Body of pancreas (tissue), 4 donors: ENCODE measurements at regions not wholly inside any gene's neighbourhood (a gene's known extent, or its start where the extent isn't known, plus 50 kb on each side); places are given as distances from the start of the nearest gene placed in this dataset.

Source experiments
- ATAC-seq: fragments of 150-250 bp; one replicate; pipeline ENCODE4 v1.9.1; 2016
- DNase-seq, 4 donors: peaks; one replicate each; pipeline ENCODE4 v3.0.0-alpha.2; 2019
- H3K27ac ChIP-seq, 4 donors: fragments of 200-600 bp; sonication (generic); 1 replicate in 3 of 4; 2 replicates in 1 of 4; pipeline versions ENCODE4 v1.5.1 to v1.6.1; 2016 to 2019; ENCODE audit warnings: mild to moderate bottlenecking in 1 of 4, mixed read lengths in 1 of 4, moderate library complexity in 1 of 4
- H3K27me3 ChIP-seq, 2 donors: fragments of 200-600 bp; sonication (generic); one replicate each; pipeline ENCODE4 v1.6.0; 2016; ENCODE audit warnings: mild to moderate bottlenecking in 1 of 2
- H3K36me3 ChIP-seq, 2 donors: fragments of 200-600 bp; sonication (generic); replicated peaks in 1 of 2; 2 replicates each; pipeline ENCODE4 v1.5.1; 2016; ENCODE audit warnings: low read depth in 2 of 2; ENCODE audit not compliant: insufficient read depth in 1 of 2
- H3K4me1 ChIP-seq: fragments of 200-600 bp; sonication (generic); one replicate; pipeline ENCODE4 v1.6.0; 2016
- H3K4me3 ChIP-seq, 2 donors: fragments of 200-600 bp; sonication (generic); 1 replicate in 1 of 2; 2 replicates in 1 of 2; pipeline ENCODE4 v1.5.1; 2016 to 2019
- H3K9me3 ChIP-seq, 3 donors: fragments of 200-600 bp; sonication (generic); 1 replicate in 2 of 3; 2 replicates in 1 of 3; pipeline ENCODE4 v1.5.1; 2016
- CTCF ChIP-seq, 7 experiments: fragments of 450-650 bp in 4 of 7; fragments of 200-600 bp in 3 of 7; sonication (generic) in 3 of 7; IDR thresholded peaks; one replicate each; pipeline ENCODE4 v1.5.1; 2016 to 2019; ENCODE audit warnings: antibody characterized with exemption in 7 of 7
- POLR2A ChIP-seq, 3 donors: fragments of 450-650 bp; IDR thresholded peaks; one replicate each; pipeline ENCODE4 v1.6.1; 2016; ENCODE audit warnings: antibody characterized with exemption in 3 of 3, mild to moderate bottlenecking in 2 of 3
- whole genome bisulfite sequencing, 2 donors: methylation state at CpG; one replicate each; pipeline ENCODE4 v1.1.5; 2017; 5-methylcytosine and 5-hydroxymethylcytosine counted together
- intact Hi-C: fragments of 100-400 bp; cut with DNase I; formaldehyde crosslinking; loops from one replicate; pipeline ENCODE4 v1.15.1; 2023

- Histone ChIP-seq H3K4me1 (no peaks in the 10 kb centered on the region), H3K36me3 (no peaks in the 10 kb centered on the region), H3K4me3 (no peak overlapping the region), H3K27ac (no peak overlapping the region), H3K9me3 (no peaks in the 10 kb centered on the region), H3K27me3 (no peaks in the 10 kb centered on the region)
- 43 to 64% methylated on average over 2 of the region's 2 CpGs for WGBS, 2 donors
- ATAC-seq (no peak), DNase-seq (no peak)
- intact Hi-C loops: no loop called here
- TF ChIP-seq POLR2A (IDR thresholded peaks at IDR 0.05) (no peak), CTCF (IDR thresholded peaks at IDR 0.05) (no peak)
These were observed 92.8 kb upstream of the KCND2 start for GRCh38 chr7:120180221-120180620.

- intact Hi-C loops: no loop called here
- TF ChIP-seq POLR2A (IDR thresholded peaks at IDR 0.05) (no peak), CTCF (IDR thresholded peaks at IDR 0.05) (no peak)
- Histone ChIP-seq H3K4me1 (no peaks in the 10 kb centered on the region), H3K4me3 (no peak overlapping the region), H3K27ac (no peak overlapping the region), H3K36me3 (no peaks in the 10 kb centered on the region), H3K9me3 (no peaks in the 10 kb centered on the region), H3K27me3 (no peaks in the 10 kb centered on the region)
- no peak for ATAC-seq
- no peak for DNase-seq
These were observed 91.5 kb upstream of the KCND2 start for GRCh38 chr7:120181499-120181898.

- intact Hi-C loops: no loop called here
- TF ChIP-seq POLR2A (IDR thresholded peaks at IDR 0.05) (no peak), CTCF (IDR thresholded peaks at IDR 0.05) (no peak)
- Histone ChIP-seq H3K36me3 (no peaks in the 10 kb centered on the region), H3K27ac (no peak overlapping the region), H3K27me3 (no peaks in the 10 kb centered on the region), H3K4me3 (no peak overlapping the region), H3K9me3 (no peaks in the 10 kb centered on the region), H3K4me1 (no peaks in the 10 kb centered on the region)
- 10 to 12% methylated on average over 1 of the region's 1 CpG for WGBS, 2 donors
- no peak for ATAC-seq
- DNase-seq: no peak
These were observed 88.1 kb upstream of the KCND2 start for GRCh38 chr7:120184866-120185265.

DNA sequence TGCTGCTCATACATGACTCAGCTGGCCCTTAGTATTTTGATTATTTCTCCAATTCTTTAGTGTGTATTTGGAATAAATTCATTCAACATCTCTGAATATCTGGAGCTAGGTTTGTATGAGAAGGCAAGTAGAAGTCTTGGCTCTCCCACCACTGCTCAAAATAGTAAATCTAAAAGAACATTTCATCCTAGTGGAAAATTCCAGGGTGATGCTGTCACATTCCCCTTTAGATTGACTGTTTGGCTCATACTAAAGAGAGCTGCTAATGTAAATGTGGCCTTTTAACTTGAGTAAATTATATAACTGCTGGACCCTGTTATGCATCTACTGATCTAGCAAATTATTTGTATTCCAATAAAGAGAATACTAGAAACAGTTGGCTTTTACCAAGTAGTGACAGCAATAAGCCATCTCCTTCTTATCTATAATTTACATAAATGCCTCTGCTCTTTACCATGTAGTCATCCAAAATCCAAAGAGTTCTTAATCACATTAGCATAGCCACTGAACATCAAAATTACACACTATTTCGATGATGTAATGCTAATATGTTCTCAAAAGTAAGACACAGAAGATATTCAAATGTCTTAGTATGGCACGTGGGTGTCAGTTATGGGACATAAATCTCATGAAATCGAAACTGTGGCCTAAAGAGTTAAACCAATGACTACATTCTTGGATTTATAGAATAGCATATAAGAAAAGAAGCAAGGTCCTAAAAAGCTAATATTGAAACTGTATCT is 86.9 kb upstream of the KCND2 start:
- DNase-seq (no peak), ATAC-seq (no peak)
- intact Hi-C loops: no loop called here
- Histone ChIP-seq H3K4me3 (no peak overlapping the region), H3K9me3 (no peaks in the 10 kb centered on the region), H3K27me3 (no peaks in the 10 kb centered on the region), H3K4me1 (no peaks in the 10 kb centered on the region), H3K36me3 (no peaks in the 10 kb centered on the region), H3K27ac (no peak overlapping the region)
- WGBS, 2 donors: 40 to 46% methylated on average over 3 of the region's 3 CpGs
- TF ChIP-seq CTCF (IDR thresholded peaks at IDR 0.05) (no peak), POLR2A (IDR thresholded peaks at IDR 0.05) (no peak)

DNA sequence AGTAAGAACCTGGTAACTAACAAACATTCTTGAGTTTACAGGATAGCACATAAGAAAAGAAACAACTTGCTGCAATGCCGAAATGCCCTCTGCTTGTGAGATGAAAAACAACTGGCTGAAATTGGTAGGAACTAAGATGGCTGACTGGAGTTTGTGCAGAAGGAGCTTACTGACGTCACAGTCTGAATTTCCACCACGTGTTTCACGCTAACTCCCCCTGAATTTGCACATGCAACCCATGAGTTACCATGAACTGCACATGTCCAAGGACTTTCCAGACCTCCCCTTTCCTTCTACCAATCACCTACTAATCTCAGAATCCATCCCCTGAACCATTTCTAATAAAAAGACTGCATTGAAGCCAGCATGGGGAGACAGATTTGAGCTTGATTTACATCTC is 86.3 kb upstream of the KCND2 start:
- Histone ChIP-seq H3K9me3 (no peaks in the 10 kb centered on the region), H3K36me3 (no peaks in the 10 kb centered on the region), H3K27me3 (no peaks in the 10 kb centered on the region), H3K27ac (no peak overlapping the region), H3K4me1 (no peaks in the 10 kb centered on the region), H3K4me3 (no peak overlapping the region)
- intact Hi-C loops: no loop called here
- ATAC-seq (no peak), DNase-seq (no peak)
- TF ChIP-seq CTCF (IDR thresholded peaks at IDR 0.05): no peak
- no peak for TF ChIP-seq POLR2A (IDR thresholded peaks at IDR 0.05)
- 69 to 71% methylated on average over 4 of the region's 4 CpGs for WGBS, 2 donors
